Adrenal gland (tissue), 5 donors: ENCODE measurements at regions not wholly inside any gene's neighbourhood (a gene's known extent, or its start where the extent isn't known, plus 50 kb on each side); places are given as distances from the start of the nearest gene placed in this dataset.

Experiments used
- POLR2A ChIP-seq, 2 donors: fragments of 450-650 bp; IDR thresholded peaks; one replicate each; pipeline ENCODE4 v1.6.1; 2017; ENCODE audit warnings: antibody characterized with exemption in 2 of 2, mild to moderate bottlenecking in 2 of 2, moderate library complexity in 1 of 2
- TF ChIP-seq, protein P1 (sequence below), 6 experiments: fragments of 450-650 bp in 4 of 6; fragments of 200-600 bp in 2 of 6; sonication (generic) in 1 of 6; IDR thresholded peaks; 1 replicate in 5 of 6; 2 replicates in 1 of 6; pipeline versions ENCODE4 v1.5.1 to v1.8.0; 2016 to 2021; ENCODE audit warnings: antibody characterized with exemption in 6 of 6, mild to moderate bottlenecking in 2 of 6, moderate library complexity in 1 of 6
- donor health status: DM: no; HTN: no; CAD: no.

DNA sequence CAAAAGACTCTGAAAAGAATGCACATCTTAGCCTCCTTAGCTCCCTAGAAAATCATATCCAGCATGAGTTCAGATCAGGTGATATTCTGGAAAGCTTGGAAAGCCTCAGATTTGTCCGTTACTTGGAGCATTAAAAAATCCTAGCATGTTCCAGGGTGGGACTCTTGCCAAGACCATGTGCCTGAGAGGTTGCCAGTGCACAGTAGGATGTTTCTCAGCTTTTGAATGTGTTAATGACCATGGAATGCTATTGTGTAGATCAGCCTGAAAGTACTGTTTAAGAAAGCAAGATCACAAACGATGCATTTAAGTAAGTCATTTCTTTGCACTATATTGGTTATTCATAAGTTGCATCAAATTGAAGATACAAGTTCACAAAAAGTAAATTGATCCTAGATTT, 230.5 kb downstream of the ETNK1 start:
- no peak for TF ChIP-seq POLR2A (IDR thresholded peaks at IDR 0.05)
- TF ChIP-seq, protein P1, sequence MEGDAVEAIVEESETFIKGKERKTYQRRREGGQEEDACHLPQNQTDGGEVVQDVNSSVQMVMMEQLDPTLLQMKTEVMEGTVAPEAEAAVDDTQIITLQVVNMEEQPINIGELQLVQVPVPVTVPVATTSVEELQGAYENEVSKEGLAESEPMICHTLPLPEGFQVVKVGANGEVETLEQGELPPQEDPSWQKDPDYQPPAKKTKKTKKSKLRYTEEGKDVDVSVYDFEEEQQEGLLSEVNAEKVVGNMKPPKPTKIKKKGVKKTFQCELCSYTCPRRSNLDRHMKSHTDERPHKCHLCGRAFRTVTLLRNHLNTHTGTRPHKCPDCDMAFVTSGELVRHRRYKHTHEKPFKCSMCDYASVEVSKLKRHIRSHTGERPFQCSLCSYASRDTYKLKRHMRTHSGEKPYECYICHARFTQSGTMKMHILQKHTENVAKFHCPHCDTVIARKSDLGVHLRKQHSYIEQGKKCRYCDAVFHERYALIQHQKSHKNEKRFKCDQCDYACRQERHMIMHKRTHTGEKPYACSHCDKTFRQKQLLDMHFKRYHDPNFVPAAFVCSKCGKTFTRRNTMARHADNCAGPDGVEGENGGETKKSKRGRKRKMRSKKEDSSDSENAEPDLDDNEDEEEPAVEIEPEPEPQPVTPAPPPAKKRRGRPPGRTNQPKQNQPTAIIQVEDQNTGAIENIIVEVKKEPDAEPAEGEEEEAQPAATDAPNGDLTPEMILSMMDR (IDR thresholded peaks at IDR 0.05), result no peak
